Superior temporal gyrus (tissue), 1 donor: ENCODE measurements at regions not wholly inside any gene's neighbourhood (a gene's known extent, or its start where the extent isn't known, plus 50 kb on each side); places are given as distances from the start of the nearest gene placed in this dataset.
A peak's percentile ranks its signal among the peaks of the same experiment; 100 is the strongest.
"Not testable (repeated sequence)": the region's sequence is repeated elsewhere in the genome, so short reads cannot be mapped to it uniquely, and the experiment has no call there.

Experiments used
- DNase-seq: peaks from one replicate; pipeline ENCODE4 v3.0.0-alpha.2; 2016; ENCODE audit errors: extremely low spot score

GRCh38 chrX:121433289-121433688, 385.9 kb downstream of the GLUD2 start:
- DNase-seq: no peak

GRCh38 chrX:121437666-121438065, 390.3 kb downstream of the GLUD2 start:
- DNase-seq: not testable (repeated sequence)

- DNase-seq: no peak
Observed at GRCh38 chrX:121455890-121456289, 408.5 kb downstream of the GLUD2 start.

GRCh38 chrX:121456315-121456714, 408.9 kb downstream of the GLUD2 start:
- no peak for DNase-seq

GRCh38 chrX:121457096-121457495, 409.7 kb downstream of the GLUD2 start:
- DNase-seq: no peak

- DNase-seq: peak; percentile 8
Observed at GRCh38 chrX:121479406-121479805, 432.0 kb downstream of the GLUD2 start.

- DNase-seq: no peak
Observed at GRCh38 chrX:121496966-121497365, 449.6 kb downstream of the GLUD2 start.

- DNase-seq: no peak
Observed at GRCh38 chrX:121504153-121504552, 456.7 kb downstream of the GLUD2 start.

GRCh38 chrX:121546317-121546716, 498.9 kb downstream of the GLUD2 start:
- no peak for DNase-seq

- DNase-seq: no peak
Observed at GRCh38 chrX:121558886-121559285, 511.5 kb downstream of the GLUD2 start.

GRCh38 chrX:121562616-121563015, 515.2 kb downstream of the GLUD2 start:
- DNase-seq: no peak

- no peak for DNase-seq
Observed at GRCh38 chrX:121569609-121570008, 522.2 kb downstream of the GLUD2 start.

GRCh38 chrX:121570072-121570841, 522.8 kb downstream of the GLUD2 start:
- DNase-seq: no peak

GRCh38 chrX:121571333-121571732, 523.9 kb downstream of the GLUD2 start:
- no peak for DNase-seq

GRCh38 chrX:121574384-121574783, 527.0 kb downstream of the GLUD2 start:
- DNase-seq: not testable (repeated sequence)

GRCh38 chrX:121579016-121579760, 531.8 kb downstream of the GLUD2 start:
- peak; percentile 24 for DNase-seq

- no peak for DNase-seq
Observed at GRCh38 chrX:121581885-121582284, 534.5 kb downstream of the GLUD2 start.

GRCh38 chrX:121585626-121586025, 538.2 kb downstream of the GLUD2 start:
- no peak for DNase-seq

GRCh38 chrX:121592884-121593283, 545.5 kb downstream of the GLUD2 start:
- no peak for DNase-seq

GRCh38 chrX:121598356-121598755, 550.9 kb downstream of the GLUD2 start:
- DNase-seq: no peak

GRCh38 chrX:121635141-121635540, 587.7 kb downstream of the GLUD2 start:
- DNase-seq: no peak

GRCh38 chrX:121639781-121640180, 592.4 kb downstream of the GLUD2 start:
- no peak for DNase-seq

GRCh38 chrX:121641560-121641959, 594.1 kb downstream of the GLUD2 start:
- DNase-seq: no peak
